WTC11 (cell line): ENCODE measurements at regions not wholly inside any gene's neighbourhood (a gene's known extent, or its start where the extent isn't known, plus 50 kb on each side); places are given as distances from the start of the nearest gene placed in this dataset.

Experiments
- ATAC-seq: fragments of 200-7000 bp; cut with Tn5 transposase; 2 replicates; pipeline ENCODE4 v1.10.0; 2021; ENCODE audit warnings: mild to moderate bottlenecking, moderate library complexity
- CTCF ChIA-PET: fragments of 300-600 bp; sonication (Branson Sonifier 250); formaldehyde crosslinking; loops from one replicate; lab custom pipeline; 2021; ENCODE audit warnings: antibody characterized with exemption; lab: Charles Lee
- POLR2A ChIA-PET: fragments of 350-600 bp; sonication (Branson Sonifier 250); formaldehyde crosslinking; loops from one replicate; lab custom pipeline; 2021; ENCODE audit warnings: antibody characterized with exemption; lab: Charles Lee
- DNase-seq: peaks from one replicate; pipeline ENCODE4 v3.0.0; 2021; ENCODE audit warnings: low spot score
- H3K27ac Mint-ChIP-seq: 2 replicates; pipeline ENCODE4 v1.8.0; 2021; ENCODE audit warnings: mixed read lengths
- H3K27me3 Mint-ChIP-seq: 2 replicates; pipeline ENCODE4 v1.8.0; 2021; ENCODE audit warnings: low read depth, mild to moderate bottlenecking, moderate library complexity, mixed read lengths
- H3K36me3 Mint-ChIP-seq: 2 replicates; pipeline ENCODE4 v1.8.0; 2021; ENCODE audit warnings: mixed read lengths
- H3K4me1 Mint-ChIP-seq: 2 replicates; pipeline ENCODE4 v1.8.0; 2022; ENCODE audit warnings: mixed read lengths
- H3K4me3 Mint-ChIP-seq: 2 replicates; pipeline ENCODE4 v1.8.0; 2021; ENCODE audit warnings: mild to moderate bottlenecking, moderate library complexity, mixed read lengths
- H3K9me3 Mint-ChIP-seq: 2 replicates; pipeline ENCODE4 v1.8.0; 2021; ENCODE audit warnings: mixed read lengths
- CREM ChIP-seq: sonication (generic); formaldehyde crosslinking; IDR thresholded peaks from 2 replicates; pipeline ENCODE4 v1.8.1; 2022; ENCODE audit warnings: mild to moderate bottlenecking, missing genetic modification reagents, moderate library complexity
- ELF4 ChIP-seq: sonication (generic); formaldehyde crosslinking; IDR thresholded peaks from 2 replicates; pipeline ENCODE4 v1.8.1; 2022; ENCODE audit warnings: low read depth, mild to moderate bottlenecking, moderate library complexity, missing genetic modification reagents
- FOXK1 ChIP-seq: sonication (generic); formaldehyde crosslinking; IDR thresholded peaks from 2 replicates; pipeline ENCODE4 v1.8.0; 2022; ENCODE audit warnings: mild to moderate bottlenecking, moderate library complexity, missing genetic modification reagents
- FOXP1 ChIP-seq: sonication (generic); formaldehyde crosslinking; IDR thresholded peaks from 2 replicates; pipeline ENCODE4 v1.8.0; 2022; ENCODE audit warnings: missing genetic modification reagents, mild to moderate bottlenecking, moderate library complexity, borderline replicate concordance
- HMGXB4 ChIP-seq: sonication (generic); formaldehyde crosslinking; IDR thresholded peaks from 2 replicates; pipeline ENCODE4 v1.8.1; 2023; ENCODE audit warnings: mild to moderate bottlenecking, moderate library complexity, missing genetic modification reagents
- JUN ChIP-seq: sonication (generic); formaldehyde crosslinking; IDR thresholded peaks from 2 replicates; pipeline ENCODE4 v1.8.0; 2023; ENCODE audit warnings: mild to moderate bottlenecking, missing genetic modification reagents
- KAT7 ChIP-seq: sonication (generic); formaldehyde crosslinking; IDR thresholded peaks from 2 replicates; pipeline ENCODE4 v1.8.1; 2023; ENCODE audit warnings: missing genetic modification reagents, mild to moderate bottlenecking, borderline replicate concordance
- MAX ChIP-seq: sonication (generic); formaldehyde crosslinking; IDR thresholded peaks from 2 replicates; pipeline ENCODE4 v1.8.0; 2022; ENCODE audit warnings: mild to moderate bottlenecking, missing genetic modification reagents
- NFE2L1 ChIP-seq: sonication (generic); formaldehyde crosslinking; IDR thresholded peaks from 2 replicates; pipeline ENCODE4 v1.8.1; 2023; ENCODE audit warnings: missing genetic modification reagents
- RORB ChIP-seq: fragments of 250-450 bp; sonication (Bioruptor Pico); IDR thresholded peaks from 2 replicates; pipeline ENCODE4 v1.9.0; 2021; ENCODE audit warnings: mild to moderate bottlenecking
- TEAD4 ChIP-seq: sonication (generic); formaldehyde crosslinking; IDR thresholded peaks from 2 replicates; pipeline ENCODE4 v1.8.0; 2022; ENCODE audit warnings: mild to moderate bottlenecking, missing genetic modification reagents
- ZMAT4 ChIP-seq: fragments of 250-450 bp; sonication (Bioruptor Pico); IDR thresholded peaks from 2 replicates; pipeline ENCODE4 v1.9.0; 2021; ENCODE audit warnings: mild to moderate bottlenecking
- ZNF121 ChIP-seq: sonication (generic); formaldehyde crosslinking; IDR thresholded peaks from 2 replicates; pipeline ENCODE4 v1.8.0; 2023; ENCODE audit warnings: missing genetic modification reagents
- ZNF219 ChIP-seq: sonication (generic); formaldehyde crosslinking; IDR thresholded peaks from 2 replicates; pipeline ENCODE4 v1.8.0; 2023; ENCODE audit warnings: missing genetic modification reagents, mild to moderate bottlenecking, borderline replicate concordance
- ZNF232 ChIP-seq: sonication (generic); formaldehyde crosslinking; IDR thresholded peaks from 2 replicates; pipeline ENCODE4 v1.8.0; 2022; ENCODE audit warnings: mild to moderate bottlenecking, missing genetic modification reagents
- ZNF281 ChIP-seq: sonication (generic); formaldehyde crosslinking; IDR thresholded peaks from 2 replicates; pipeline ENCODE4 v1.8.0; 2023; ENCODE audit warnings: mild to moderate bottlenecking, missing genetic modification reagents
- ZNF317 ChIP-seq: sonication (generic); formaldehyde crosslinking; IDR thresholded peaks from 2 replicates; pipeline ENCODE4 v1.8.1; 2023; ENCODE audit warnings: low read depth, mild to moderate bottlenecking, moderate library complexity, missing genetic modification reagents, borderline replicate concordance
- ZNF423 ChIP-seq: fragments of 250-450 bp; sonication (Bioruptor Pico); IDR thresholded peaks from 2 replicates; pipeline ENCODE4 v2.1.2; 2022; ENCODE audit warnings: mild to moderate bottlenecking, moderate library complexity
- TF ChIP-seq, protein P1 (sequence below): sonication (generic); formaldehyde crosslinking; IDR thresholded peaks from 2 replicates; pipeline ENCODE4 v1.8.1; 2022; ENCODE audit warnings: mild to moderate bottlenecking, missing genetic modification reagents, moderate library complexity, borderline replicate concordance
- TF ChIP-seq, protein P2 (sequence below): sonication (generic); formaldehyde crosslinking; IDR thresholded peaks from 2 replicates; pipeline ENCODE4 v1.8.0; 2022; ENCODE audit warnings: mild to moderate bottlenecking, missing genetic modification reagents

DNA sequence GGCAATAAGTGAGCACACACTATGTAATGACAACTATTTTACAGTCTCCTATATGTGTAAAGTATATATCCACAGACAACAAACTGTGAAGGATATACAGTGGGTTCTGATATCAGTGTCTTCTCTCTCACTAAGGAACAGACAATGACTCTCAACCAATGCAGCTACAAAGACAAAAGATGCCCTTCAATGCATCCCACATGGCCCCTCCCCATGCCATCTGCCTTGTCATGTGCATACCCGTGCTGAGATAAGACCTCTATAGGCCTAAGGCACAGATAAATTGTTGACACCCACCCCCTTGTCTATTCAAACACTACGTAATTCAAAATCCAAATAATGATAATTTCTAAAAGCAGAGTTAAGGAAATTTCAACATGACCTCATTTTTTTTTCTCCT is 1123.5 kb upstream of the MAP3K7 start (continued):
- no peak for TF ChIP-seq ZNF281 (CRISPR knock-in tag)

DNA sequence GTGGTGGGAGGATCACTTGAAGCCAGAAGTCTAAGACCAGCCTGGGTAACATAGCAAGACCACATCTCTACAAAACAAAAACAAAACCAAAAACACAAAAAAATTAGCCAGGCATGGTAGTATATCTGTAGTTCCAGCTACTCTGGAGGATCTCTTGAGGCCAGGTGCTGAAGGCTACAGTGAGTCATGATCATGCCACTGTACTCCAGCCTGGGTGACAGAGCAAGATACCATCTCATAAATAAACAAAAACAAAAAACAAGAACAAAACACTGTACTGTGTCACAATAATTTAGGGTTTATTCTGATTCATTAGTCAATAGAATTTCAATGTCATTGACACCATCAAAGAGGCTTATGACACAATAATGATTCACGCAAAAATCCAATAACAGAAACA is 1121.7 kb upstream of the MAP3K7 start:
- CTCF ChIA-PET = no interaction called here
- ATAC-seq (no peak), DNase-seq (no peak)
- TF ChIP-seq HMGXB4 = no peak
- no peak for TF ChIP-seq CREM (CRISPR knock-in tag)
- TF ChIP-seq RORB (CRISPR knock-in tag) = no peak
- TF ChIP-seq ZNF219 (CRISPR knock-in tag) = no peak
- no peak for TF ChIP-seq ZNF317
- TF ChIP-seq JUN = no peak
- TF ChIP-seq FOXP1 (CRISPR knock-in tag) = no peak
- TF ChIP-seq, protein P1, sequence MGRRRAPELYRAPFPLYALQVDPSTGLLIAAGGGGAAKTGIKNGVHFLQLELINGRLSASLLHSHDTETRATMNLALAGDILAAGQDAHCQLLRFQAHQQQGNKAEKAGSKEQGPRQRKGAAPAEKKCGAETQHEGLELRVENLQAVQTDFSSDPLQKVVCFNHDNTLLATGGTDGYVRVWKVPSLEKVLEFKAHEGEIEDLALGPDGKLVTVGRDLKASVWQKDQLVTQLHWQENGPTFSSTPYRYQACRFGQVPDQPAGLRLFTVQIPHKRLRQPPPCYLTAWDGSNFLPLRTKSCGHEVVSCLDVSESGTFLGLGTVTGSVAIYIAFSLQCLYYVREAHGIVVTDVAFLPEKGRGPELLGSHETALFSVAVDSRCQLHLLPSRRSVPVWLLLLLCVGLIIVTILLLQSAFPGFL (CRISPR knock-in tag) = no peak
- no peak for TF ChIP-seq NFE2L1
- no peak for TF ChIP-seq ZNF423
- no peak for TF ChIP-seq KAT7 (CRISPR knock-in tag)
- TF ChIP-seq MAX (CRISPR knock-in tag) = no peak
- TF ChIP-seq ZNF121 = no peak
- TF ChIP-seq ELF4 (CRISPR knock-in tag) = no peak
- TF ChIP-seq FOXK1 (CRISPR knock-in tag) = no peak
- TF ChIP-seq ZNF232 (CRISPR knock-in tag) = no peak
- TF ChIP-seq TEAD4 = no peak
- TF ChIP-seq, protein P2, sequence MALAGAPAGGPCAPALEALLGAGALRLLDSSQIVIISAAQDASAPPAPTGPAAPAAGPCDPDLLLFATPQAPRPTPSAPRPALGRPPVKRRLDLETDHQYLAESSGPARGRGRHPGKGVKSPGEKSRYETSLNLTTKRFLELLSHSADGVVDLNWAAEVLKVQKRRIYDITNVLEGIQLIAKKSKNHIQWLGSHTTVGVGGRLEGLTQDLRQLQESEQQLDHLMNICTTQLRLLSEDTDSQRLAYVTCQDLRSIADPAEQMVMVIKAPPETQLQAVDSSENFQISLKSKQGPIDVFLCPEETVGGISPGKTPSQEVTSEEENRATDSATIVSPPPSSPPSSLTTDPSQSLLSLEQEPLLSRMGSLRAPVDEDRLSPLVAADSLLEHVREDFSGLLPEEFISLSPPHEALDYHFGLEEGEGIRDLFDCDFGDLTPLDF (CRISPR knock-in tag) = no peak
- no peak for TF ChIP-seq ZMAT4
- Mint-ChIP-seq H3K4me1 (no peaks in the 10 kb centered on the region), H3K27me3 (no peaks in the 10 kb centered on the region), H3K27ac (no peak overlapping the region), H3K4me3 (no peak overlapping the region), H3K9me3 (no peaks in the 10 kb centered on the region), H3K36me3 (no peaks in the 10 kb centered on the region)
- POLR2A ChIA-PET = no interaction called here
